ENCODE measurements at regions not wholly inside any gene's neighbourhood (a gene's known extent, or its start where the extent isn't known, plus 50 kb on each side); places are given as distances from the start of the nearest gene placed in this dataset.

DNA sequence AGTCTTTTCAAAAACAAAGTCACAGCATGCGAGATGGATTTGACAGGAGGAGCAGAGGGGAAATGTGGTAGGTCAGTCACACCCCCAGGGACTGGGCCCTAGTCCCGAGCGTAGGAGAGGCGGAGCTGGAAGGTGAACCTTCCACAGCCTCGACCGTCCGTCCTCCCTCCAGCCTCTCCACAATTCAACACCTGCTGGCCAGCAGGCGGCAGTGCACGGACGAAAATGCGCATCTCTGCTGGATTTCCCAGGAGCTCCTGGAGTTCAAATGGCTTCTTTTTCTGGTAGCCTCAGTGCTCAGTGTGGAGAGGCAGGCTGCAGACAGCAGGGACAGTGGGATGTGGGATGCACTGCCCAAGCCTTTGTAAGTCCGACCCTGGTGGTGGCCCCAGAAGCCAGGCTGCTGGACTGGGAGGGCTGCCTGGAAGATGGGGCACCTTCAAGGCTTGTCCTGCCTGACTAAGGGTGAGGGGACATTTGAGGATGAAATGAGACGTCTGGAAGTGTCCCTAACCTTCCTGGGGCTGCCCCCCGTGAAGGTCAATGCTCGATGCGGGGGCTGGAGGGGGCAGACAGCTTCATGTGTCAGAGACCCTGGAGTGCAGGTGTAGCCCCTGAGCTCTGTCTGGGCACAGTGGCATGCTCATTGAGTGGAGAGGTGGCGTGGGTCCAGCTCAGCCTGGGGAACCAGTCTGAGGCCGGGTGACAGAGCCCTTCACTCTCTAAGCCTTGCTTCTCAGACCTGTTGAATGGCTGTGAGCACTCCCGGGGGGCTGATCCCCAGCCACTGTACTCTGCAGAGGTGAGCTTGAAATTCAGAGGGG lies 189.5 kb downstream of the TFCP2L1 start:
- Mint-ChIP-seq H3K9me3 (ENCODE audit: low read depth) (no peaks in the 10 kb centered on the region), H3K4me3 (no peak overlapping the region), H3K27me3 (no peaks in the 10 kb centered on the region), H3K27ac (no peak overlapping the region), H3K36me3 (no peaks in the 10 kb centered on the region), H3K4me1 (ENCODE audit: low read depth) (no peaks in the 10 kb centered on the region)

- no peaks in the 10 kb centered on the region for H3K36me3 Mint-ChIP-seq
- H3K4me3 Mint-ChIP-seq, result no peak overlapping the region
- no peaks in the 10 kb centered on the region for H3K9me3 Mint-ChIP-seq (ENCODE audit: low read depth)
- H3K27me3 Mint-ChIP-seq, result no peaks in the 10 kb centered on the region
- no peaks in the 10 kb centered on the region for H3K4me1 Mint-ChIP-seq (ENCODE audit: low read depth)
- H3K27ac Mint-ChIP-seq, result no peak overlapping the region
These were observed 188.4 kb downstream of the TFCP2L1 start for GRCh38 chr2:121096611-121097010.

DNA sequence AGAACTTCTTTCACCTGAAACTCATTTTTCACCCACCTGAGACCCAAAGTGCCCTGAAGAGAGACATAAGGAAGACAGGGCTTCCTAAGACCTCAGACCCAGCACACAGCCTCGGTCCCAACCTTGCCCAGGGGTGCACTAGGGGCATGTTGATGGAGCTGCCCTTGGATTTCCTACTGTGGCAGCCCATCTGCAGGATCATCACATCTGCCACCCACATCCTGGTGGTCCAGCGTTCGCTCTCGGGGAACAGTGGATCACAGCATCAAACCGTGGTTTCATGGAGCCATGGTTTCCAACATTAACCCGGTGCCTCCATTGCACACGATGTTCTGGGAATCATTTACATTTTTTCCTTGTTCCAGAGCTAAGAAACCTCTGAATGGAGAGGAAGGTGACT lies 186.4 kb downstream of the TFCP2L1 start:
- H3K27me3 Mint-ChIP-seq, result no peaks in the 10 kb centered on the region
- no peaks in the 10 kb centered on the region for H3K4me1 Mint-ChIP-seq (ENCODE audit: low read depth)
- H3K4me3 Mint-ChIP-seq, result no peak overlapping the region
- no peaks in the 10 kb centered on the region for H3K9me3 Mint-ChIP-seq (ENCODE audit: low read depth)
- no peak overlapping the region for H3K27ac Mint-ChIP-seq
- no peaks in the 10 kb centered on the region for H3K36me3 Mint-ChIP-seq

GRCh38 chr2:121099329-121100290 lies 185.4 kb downstream of the TFCP2L1 start:
- H3K27me3 Mint-ChIP-seq, result no peaks in the 10 kb centered on the region
- H3K4me3 Mint-ChIP-seq, result no peak overlapping the region
- H3K9me3 Mint-ChIP-seq (ENCODE audit: low read depth), result no peaks in the 10 kb centered on the region
- H3K27ac Mint-ChIP-seq, result no peak overlapping the region
- no peaks in the 10 kb centered on the region for H3K36me3 Mint-ChIP-seq
- no peaks in the 10 kb centered on the region for H3K4me1 Mint-ChIP-seq (ENCODE audit: low read depth)

GRCh38 chr2:121101093-121101715 lies 183.8 kb downstream of the TFCP2L1 start:
- H3K4me1 Mint-ChIP-seq (ENCODE audit: low read depth), result no peaks in the 10 kb centered on the region
- H3K4me3 Mint-ChIP-seq, result no peak overlapping the region
- no peaks in the 10 kb centered on the region for H3K36me3 Mint-ChIP-seq
- no peak overlapping the region for H3K27ac Mint-ChIP-seq
- H3K9me3 Mint-ChIP-seq (ENCODE audit: low read depth), result no peaks in the 10 kb centered on the region
- H3K27me3 Mint-ChIP-seq, result no peaks in the 10 kb centered on the region

GRCh38 chr2:121102941-121103340 lies 182.1 kb downstream of the TFCP2L1 start:
- no peak overlapping the region for H3K4me3 Mint-ChIP-seq
- no peaks in the 10 kb centered on the region for H3K27me3 Mint-ChIP-seq
- H3K36me3 Mint-ChIP-seq, result no peaks in the 10 kb centered on the region
- H3K9me3 Mint-ChIP-seq (ENCODE audit: low read depth), result no peaks in the 10 kb centered on the region
- H3K4me1 Mint-ChIP-seq (ENCODE audit: low read depth), result no peaks in the 10 kb centered on the region
- H3K27ac Mint-ChIP-seq, result no peak overlapping the region

- no peaks in the 10 kb centered on the region for H3K4me1 Mint-ChIP-seq (ENCODE audit: low read depth)
- no peak overlapping the region for H3K4me3 Mint-ChIP-seq
- no peaks in the 10 kb centered on the region for H3K27me3 Mint-ChIP-seq
- no peaks in the 10 kb centered on the region for H3K9me3 Mint-ChIP-seq (ENCODE audit: low read depth)
- no peak overlapping the region for H3K27ac Mint-ChIP-seq
- H3K36me3 Mint-ChIP-seq, result no peaks in the 10 kb centered on the region
These were observed 181.0 kb downstream of the TFCP2L1 start for GRCh38 chr2:121103960-121104359.

DNA sequence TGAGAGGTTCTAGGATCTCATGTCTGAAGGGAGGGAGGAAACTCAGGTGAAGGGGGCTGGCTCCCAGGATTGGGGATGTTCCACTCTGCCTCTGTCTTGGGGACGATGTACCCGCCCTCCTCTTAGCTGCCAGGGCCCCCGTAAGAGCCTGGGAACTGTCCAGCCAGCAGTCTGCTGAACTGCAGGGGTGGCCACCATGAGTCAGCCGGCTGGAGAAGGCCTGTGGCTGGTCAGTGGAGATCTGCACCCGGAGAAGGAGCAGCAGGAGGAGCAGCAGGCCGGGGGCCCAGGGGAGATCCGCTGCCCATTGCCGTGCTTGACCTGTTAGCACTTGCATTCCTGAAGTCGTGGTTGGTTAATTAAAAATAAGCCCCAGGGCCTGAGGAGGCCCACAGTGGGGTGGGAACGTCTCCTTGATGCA lies 180.3 kb downstream of the TFCP2L1 start:
- H3K27ac Mint-ChIP-seq, result no peak overlapping the region
- no peak overlapping the region for H3K4me3 Mint-ChIP-seq
- no peaks in the 10 kb centered on the region for H3K9me3 Mint-ChIP-seq (ENCODE audit: low read depth)

GRCh38 chr2:121110924-121111323 lies 174.1 kb downstream of the TFCP2L1 start:
- Mint-ChIP-seq H3K36me3 (no peaks in the 10 kb centered on the region), H3K4me3 (no peak overlapping the region), H3K27me3 (peaks cover 2% of the 10 kb centered on the region), H3K9me3 (ENCODE audit: low read depth) (peaks cover 8% of the 10 kb centered on the region), H3K27ac (no peak overlapping the region), H3K4me1 (ENCODE audit: low read depth) (no peaks in the 10 kb centered on the region)

More for the DNA sequence above, 180.3 kb downstream of the TFCP2L1 start:
- Mint-ChIP-seq H3K27me3 (peaks cover 2% of the 10 kb centered on the region), H3K36me3 (no peaks in the 10 kb centered on the region), H3K4me1 (ENCODE audit: low read depth) (no peaks in the 10 kb centered on the region)

DNA sequence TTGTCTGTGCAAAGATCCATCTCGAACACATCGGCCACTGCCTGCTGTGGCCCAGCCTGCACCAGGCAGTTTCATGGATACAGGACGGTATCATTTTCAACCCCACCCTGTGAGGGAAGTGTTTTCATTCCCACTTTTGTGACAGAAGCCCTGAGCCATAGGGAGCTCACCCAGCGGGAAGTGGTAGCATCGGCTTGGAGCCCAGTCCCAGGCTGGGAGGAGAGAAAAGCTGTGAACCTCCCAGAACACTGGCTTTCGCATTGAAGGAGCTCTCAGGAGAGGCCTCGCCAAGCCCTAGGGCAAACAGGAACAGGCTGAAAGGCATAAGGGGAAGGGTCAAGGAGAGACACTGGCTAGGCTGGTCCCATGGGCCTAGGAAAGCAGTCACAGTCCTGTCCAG lies 166.1 kb downstream of the TFCP2L1 start:
- H3K36me3 Mint-ChIP-seq, result no peaks in the 10 kb centered on the region
- H3K27me3 Mint-ChIP-seq, result peaks cover 2% of the 10 kb centered on the region
- no peaks in the 10 kb centered on the region for H3K9me3 Mint-ChIP-seq (ENCODE audit: low read depth)
- no peaks in the 10 kb centered on the region for H3K4me1 Mint-ChIP-seq (ENCODE audit: low read depth)
- H3K4me3 Mint-ChIP-seq, result no peak overlapping the region
- H3K27ac Mint-ChIP-seq, result no peak overlapping the region

GRCh38 chr2:121120411-121120810 lies 164.6 kb downstream of the TFCP2L1 start:
- no peak overlapping the region for H3K27ac Mint-ChIP-seq
- no peaks in the 10 kb centered on the region for H3K36me3 Mint-ChIP-seq
- H3K9me3 Mint-ChIP-seq (ENCODE audit: low read depth), result no peaks in the 10 kb centered on the region
- H3K4me3 Mint-ChIP-seq, result no peak overlapping the region
- H3K4me1 Mint-ChIP-seq (ENCODE audit: low read depth), result no peaks in the 10 kb centered on the region
- peaks cover 2% of the 10 kb centered on the region for H3K27me3 Mint-ChIP-seq

- Mint-ChIP-seq H3K36me3 (no peaks in the 10 kb centered on the region), H3K9me3 (ENCODE audit: low read depth) (no peaks in the 10 kb centered on the region), H3K4me3 (no peak overlapping the region), H3K27ac (no peak overlapping the region), H3K27me3 (peaks cover 2% of the 10 kb centered on the region), H3K4me1 (ENCODE audit: low read depth) (no peaks in the 10 kb centered on the region)
These were observed 164.0 kb downstream of the TFCP2L1 start for GRCh38 chr2:121120991-121121390.

GRCh38 chr2:121121661-121122060 lies 163.3 kb downstream of the TFCP2L1 start:
- no peak overlapping the region for H3K27ac Mint-ChIP-seq
- H3K4me1 Mint-ChIP-seq (ENCODE audit: low read depth), result no peaks in the 10 kb centered on the region
- H3K4me3 Mint-ChIP-seq, result no peak overlapping the region
- no peaks in the 10 kb centered on the region for H3K36me3 Mint-ChIP-seq
- H3K9me3 Mint-ChIP-seq (ENCODE audit: low read depth), result no peaks in the 10 kb centered on the region
- H3K27me3 Mint-ChIP-seq, result peaks cover 2% of the 10 kb centered on the region

- Mint-ChIP-seq H3K27me3 (peaks cover 2% of the 10 kb centered on the region), H3K36me3 (no peaks in the 10 kb centered on the region), H3K9me3 (ENCODE audit: low read depth) (no peaks in the 10 kb centered on the region), H3K27ac (no peak overlapping the region), H3K4me1 (ENCODE audit: low read depth) (no peaks in the 10 kb centered on the region), H3K4me3 (no peak overlapping the region)
These were observed 161.7 kb downstream of the TFCP2L1 start for GRCh38 chr2:121123268-121123667.

- no peaks in the 10 kb centered on the region for H3K36me3 Mint-ChIP-seq
- H3K4me3 Mint-ChIP-seq, result no peak overlapping the region
- H3K9me3 Mint-ChIP-seq (ENCODE audit: low read depth), result no peaks in the 10 kb centered on the region
- peaks cover 2% of the 10 kb centered on the region for H3K27me3 Mint-ChIP-seq
- no peak overlapping the region for H3K27ac Mint-ChIP-seq
- H3K4me1 Mint-ChIP-seq (ENCODE audit: low read depth), result no peaks in the 10 kb centered on the region
These were observed 160.7 kb downstream of the TFCP2L1 start for GRCh38 chr2:121124330-121124729.

Data from activated naive CD8-positive, alpha-beta T cell (primary cell).